ENCODE measurements at regions not wholly inside any gene's neighbourhood (a gene's known extent, or its start where the extent isn't known, plus 50 kb on each side); places are given as distances from the start of the nearest gene placed in this dataset.

GRCh38 chr7:84908196-84908793 is 278.6 kb downstream of the SEMA3D start:
- Histone ChIP-seq H3K27me3 (no peaks in the 10 kb centered on the region), H3K27ac (no peak overlapping the region), H3K36me3 (no peaks in the 10 kb centered on the region), H3K9me3 (no peaks in the 10 kb centered on the region), H3K4me3 (replicated peaks in 1 of 3) (no peak overlapping the region), H3K4me1 (no peaks in the 10 kb centered on the region)
- DNase-seq = no peak
- intact Hi-C loops (cut with DNase I) = no loop called here
- TF ChIP-seq CTCF (IDR thresholded peaks at IDR 0.05) = no peak
- TF ChIP-seq POLR2A (IDR thresholded peaks at IDR 0.05) = no peak

GRCh38 chr7:84906889-84907288 is 280.0 kb downstream of the SEMA3D start:
- 89 to 93% methylated on average over 4 of the region's 4 CpGs for WGBS, 2 donors
- Histone ChIP-seq H3K9me3 (no peaks in the 10 kb centered on the region), H3K36me3 (no peaks in the 10 kb centered on the region), H3K27ac (no peak overlapping the region), H3K4me3 (replicated peaks in 1 of 3) (no peak overlapping the region), H3K4me1 (no peaks in the 10 kb centered on the region), H3K27me3 (no peaks in the 10 kb centered on the region)
- DNase-seq = no peak
- TF ChIP-seq CTCF (IDR thresholded peaks at IDR 0.05) (no peak), POLR2A (IDR thresholded peaks at IDR 0.05) (no peak)
- intact Hi-C loops (cut with DNase I) = no loop called here

GRCh38 chr7:84904561-84904960 is 282.3 kb downstream of the SEMA3D start:
- intact Hi-C loops (cut with DNase I) = no loop called here
- H3K27me3 ChIP-seq = no peaks in the 10 kb centered on the region
- TF ChIP-seq CTCF (IDR thresholded peaks at IDR 0.05) = no peak
- TF ChIP-seq POLR2A (IDR thresholded peaks at IDR 0.05) = no peak
- no peak overlapping the region for H3K4me3 ChIP-seq (replicated peaks in 1 of 3)
- H3K9me3 ChIP-seq = no peaks in the 10 kb centered on the region
- H3K36me3 ChIP-seq = no peaks in the 10 kb centered on the region
- DNase-seq = no peak
- no peak overlapping the region for H3K27ac ChIP-seq
- H3K4me1 ChIP-seq = no peaks in the 10 kb centered on the region

- H3K4me1 ChIP-seq = no peaks in the 10 kb centered on the region
- DNase-seq = no peak
- no peaks in the 10 kb centered on the region for H3K27me3 ChIP-seq
- intact Hi-C loops (cut with DNase I) = no loop called here
- TF ChIP-seq POLR2A (IDR thresholded peaks at IDR 0.05) (no peak), CTCF (IDR thresholded peaks at IDR 0.05) (no peak)
- H3K4me3 ChIP-seq (replicated peaks in 1 of 3) = no peak overlapping the region
- H3K9me3 ChIP-seq = no peaks in the 10 kb centered on the region
- H3K36me3 ChIP-seq = no peaks in the 10 kb centered on the region
- H3K27ac ChIP-seq = no peak overlapping the region
Measured at GRCh38 chr7:84901366-84901765, 285.5 kb downstream of the SEMA3D start.

GRCh38 chr7:84900215-84900614 is 286.6 kb downstream of the SEMA3D start:
- no peak overlapping the region for H3K4me3 ChIP-seq (replicated peaks in 1 of 3)
- H3K27ac ChIP-seq = no peak overlapping the region
- 73 to 79% methylated on average over 3 of the region's 3 CpGs for WGBS, 2 donors
- no peak for TF ChIP-seq CTCF (IDR thresholded peaks at IDR 0.05)
- TF ChIP-seq POLR2A (IDR thresholded peaks at IDR 0.05) = no peak
- intact Hi-C loops (cut with DNase I) = no loop called here
- DNase-seq = no peak
- H3K4me1 ChIP-seq = no peaks in the 10 kb centered on the region
- H3K36me3 ChIP-seq = no peaks in the 10 kb centered on the region
- no peaks in the 10 kb centered on the region for H3K9me3 ChIP-seq
- no peaks in the 10 kb centered on the region for H3K27me3 ChIP-seq

Measured in thyroid gland (tissue), 4 donors.